Keratinocyte (primary cell): ENCODE measurements at regions not wholly inside any gene's neighbourhood (a gene's known extent, or its start where the extent isn't known, plus 50 kb on each side); places are given as distances from the start of the nearest gene placed in this dataset.

Experiments used
- CTCF ChIP-seq, 3 experiments: IDR thresholded peaks in 1 of 3; conservative IDR thresholded peaks in 1 of 3; optimal IDR thresholded peaks in 1 of 3; 2 replicates in 2 of 3; 3 replicates in 1 of 3; pipeline versions ENCODE3 to v1.5.1; 2011; ENCODE audit warnings: low read length in 3 of 3, mild to moderate bottlenecking in 3 of 3, moderate library complexity in 2 of 3, control low read depth in 1 of 3, inconsistent platforms in 1 of 3; ENCODE audit not compliant: insufficient read depth in 2 of 3; ENCODE audit errors: extremely low read depth in 1 of 3
- EZH2 ChIP-seq: IDR thresholded peaks from one replicate; pipeline ENCODE4 v1.6.1; 2012; ENCODE audit warnings: inconsistent platforms, mild to moderate bottlenecking, low read length, moderate library complexity

GRCh38 chr2:15770606-15771005 is 169.7 kb upstream of the MYCN start:
- no peak for TF ChIP-seq CTCF (optimal IDR thresholded peaks at IDR 0.05 in 1 of 3, IDR thresholded peaks at IDR 0.05 in 1 of 3, conservative IDR thresholded peaks at IDR 0.05 in 1 of 3; ENCODE audit: extremely low read depth in 1 of 3, insufficient read depth in 2 of 3, low read length in 3 of 3)
- TF ChIP-seq EZH2: no peak
